Suprapubic skin (tissue), 4 donors: ENCODE measurements at regions not wholly inside any gene's neighbourhood (a gene's known extent, or its start where the extent isn't known, plus 50 kb on each side); places are given as distances from the start of the nearest gene placed in this dataset.

ENCODE experiments used
- DNase-seq, 2 donors: peaks; one replicate each; pipeline ENCODE4 v3.0.0-alpha.2; 2019; ENCODE audit warnings: low spot score in 2 of 2
- H3K27ac ChIP-seq: fragments of 200-600 bp; sonication (generic); one replicate; pipeline ENCODE4 v1.5.1; 2019
- H3K27me3 ChIP-seq: fragments of 200-600 bp; sonication (generic); one replicate; pipeline ENCODE4 v1.5.1; 2019
- H3K36me3 ChIP-seq: fragments of 200-600 bp; sonication (generic); one replicate; pipeline ENCODE4 v1.5.1; 2019
- H3K4me1 ChIP-seq: fragments of 200-600 bp; sonication (generic); one replicate; pipeline ENCODE4 v1.5.1; 2019
- H3K4me3 ChIP-seq: fragments of 200-600 bp; sonication (generic); one replicate; pipeline ENCODE4 v1.5.1; 2019; ENCODE audit warnings: mild to moderate bottlenecking
- H3K9me3 ChIP-seq: fragments of 200-600 bp; sonication (generic); one replicate; pipeline ENCODE4 v1.5.1; 2019
- CTCF ChIP-seq, 2 donors: fragments of 200-600 bp in 1 of 2; fragments of 450-650 bp in 1 of 2; sonication (generic) in 1 of 2; IDR thresholded peaks; one replicate each; pipeline ENCODE4 v1.5.1; 2016 to 2019; ENCODE audit warnings: antibody characterized with exemption in 2 of 2, mild to moderate bottlenecking in 1 of 2, moderate library complexity in 1 of 2
- EP300 ChIP-seq: sonication (generic); formaldehyde crosslinking; IDR thresholded peaks from one replicate; pipeline ENCODE4 v1.6.1; 2017; ENCODE audit warnings: antibody characterized with exemption
- POLR2A ChIP-seq, 2 donors: fragments of 450-650 bp; IDR thresholded peaks; one replicate each; pipeline ENCODE4 v1.6.1; 2017; ENCODE audit warnings: antibody characterized with exemption in 2 of 2, mild to moderate bottlenecking in 2 of 2, moderate library complexity in 2 of 2
- POLR2AphosphoS5 ChIP-seq, 3 donors: sonication (generic); formaldehyde crosslinking; IDR thresholded peaks; one replicate each; pipeline ENCODE4 v1.6.1; 2017; ENCODE audit warnings: antibody characterized with exemption in 3 of 3
- WGBS: methylation state at CpG from one replicate; pipeline ENCODE4 v1.1.5; 2018; 5-methylcytosine and 5-hydroxymethylcytosine counted together

- H3K9me3 ChIP-seq: no peaks in the 10 kb centered on the region
- TF ChIP-seq POLR2A (IDR thresholded peaks at IDR 0.05): no peak
- TF ChIP-seq EP300: no peak
- no peak for TF ChIP-seq POLR2AphosphoS5 (IDR thresholded peaks at IDR 0.05)
- TF ChIP-seq CTCF (IDR thresholded peaks at IDR 0.05): no peak
- H3K4me1 ChIP-seq: no peaks in the 10 kb centered on the region
- WGBS: 59% methylated on average over 2 of the region's 2 CpGs
- no peaks in the 10 kb centered on the region for H3K36me3 ChIP-seq
- H3K27me3 ChIP-seq: no peaks in the 10 kb centered on the region
- H3K27ac ChIP-seq: no peak overlapping the region
- H3K4me3 ChIP-seq: no peak overlapping the region
- no peak for DNase-seq
Observed at GRCh38 chr4:100118181-100118580, 72.1 kb downstream of the DDIT4L start.

GRCh38 chr4:100117750-100118149 lies 72.5 kb downstream of the DDIT4L start:
- 88% methylated on average over 3 of the region's 3 CpGs for WGBS
- H3K4me1 ChIP-seq: no peaks in the 10 kb centered on the region
- DNase-seq: no peak

GRCh38 chr4:100114909-100115308 lies 75.4 kb downstream of the DDIT4L start:
- H3K4me3 ChIP-seq: no peak overlapping the region
- TF ChIP-seq POLR2A (IDR thresholded peaks at IDR 0.05) (no peak), EP300 (no peak), CTCF (IDR thresholded peaks at IDR 0.05) (no peak), POLR2AphosphoS5 (IDR thresholded peaks at IDR 0.05) (no peak)
- no peak for DNase-seq
- 68% methylated on average over 4 of the region's 4 CpGs for WGBS
- no peaks in the 10 kb centered on the region for H3K27me3 ChIP-seq
- H3K27ac ChIP-seq: no peak overlapping the region
- no peaks in the 10 kb centered on the region for H3K9me3 ChIP-seq
- no peaks in the 10 kb centered on the region for H3K4me1 ChIP-seq
- no peaks in the 10 kb centered on the region for H3K36me3 ChIP-seq

More at GRCh38 chr4:100117750-100118149, 72.5 kb downstream of the DDIT4L start:
- H3K9me3 ChIP-seq: no peaks in the 10 kb centered on the region
- no peaks in the 10 kb centered on the region for H3K27me3 ChIP-seq
- H3K4me3 ChIP-seq: no peak overlapping the region
- H3K27ac ChIP-seq: no peak overlapping the region
- H3K36me3 ChIP-seq: no peaks in the 10 kb centered on the region
- TF ChIP-seq POLR2AphosphoS5 (IDR thresholded peaks at IDR 0.05) (no peak), POLR2A (IDR thresholded peaks at IDR 0.05) (no peak), EP300 (no peak)

GRCh38 chr4:100113732-100114131 lies 76.5 kb downstream of the DDIT4L start:
- DNase-seq: no peak
- TF ChIP-seq CTCF (IDR thresholded peaks at IDR 0.05) (no peak), POLR2A (IDR thresholded peaks at IDR 0.05) (no peak), EP300 (no peak), POLR2AphosphoS5 (IDR thresholded peaks at IDR 0.05) (no peak)
- H3K27me3 ChIP-seq: no peaks in the 10 kb centered on the region
- WGBS: 76% methylated on average over 2 of the region's 2 CpGs
- H3K9me3 ChIP-seq: no peaks in the 10 kb centered on the region
- no peaks in the 10 kb centered on the region for H3K36me3 ChIP-seq
- no peaks in the 10 kb centered on the region for H3K4me1 ChIP-seq
- H3K27ac ChIP-seq: no peak overlapping the region
- H3K4me3 ChIP-seq: no peak overlapping the region

- TF ChIP-seq CTCF (IDR thresholded peaks at IDR 0.05): no peak
- no peak for TF ChIP-seq POLR2A (IDR thresholded peaks at IDR 0.05)
- no peak for TF ChIP-seq POLR2AphosphoS5 (IDR thresholded peaks at IDR 0.05)
- TF ChIP-seq EP300: no peak
- H3K27ac ChIP-seq: no peak overlapping the region
- WGBS: 65% methylated on average over 1 of the region's 1 CpG
Observed at GRCh38 chr4:100113096-100113495, 77.2 kb downstream of the DDIT4L start.

GRCh38 chr4:100109921-100110320 lies 80.3 kb downstream of the DDIT4L start:
- Histone ChIP-seq H3K27me3 (no peaks in the 10 kb centered on the region), H3K4me3 (no peak overlapping the region), H3K9me3 (no peaks in the 10 kb centered on the region), H3K4me1 (no peaks in the 10 kb centered on the region), H3K27ac (no peak overlapping the region), H3K36me3 (no peaks in the 10 kb centered on the region)
- WGBS: 57% methylated on average over 2 of the region's 2 CpGs
- TF ChIP-seq CTCF (IDR thresholded peaks at IDR 0.05) (no peak), POLR2A (IDR thresholded peaks at IDR 0.05) (no peak), POLR2AphosphoS5 (IDR thresholded peaks at IDR 0.05) (no peak), EP300 (no peak)
- DNase-seq: no peak

More at GRCh38 chr4:100113096-100113495, 77.2 kb downstream of the DDIT4L start:
- Histone ChIP-seq H3K27me3 (no peaks in the 10 kb centered on the region), H3K36me3 (no peaks in the 10 kb centered on the region), H3K4me3 (no peak overlapping the region), H3K9me3 (no peaks in the 10 kb centered on the region), H3K4me1 (no peaks in the 10 kb centered on the region)
- no peak for DNase-seq
